Adrenal gland (tissue), 9 donors: ENCODE measurements at regions not wholly inside any gene's neighbourhood (a gene's known extent, or its start where the extent isn't known, plus 50 kb on each side); places are given as distances from the start of the nearest gene placed in this dataset.
"Not testable (repeated sequence)": the region's sequence is repeated elsewhere in the genome, so short reads cannot be mapped to it uniquely, and the experiment has no call there.

Experiments used
- DNase-seq, 7 donors: peaks; one replicate each; pipeline ENCODE4 v3.0.0-alpha.2; 2019 to 2020
- H3K27ac ChIP-seq, 5 donors: fragments of 200-600 bp; sonication (generic) in 4 of 5; 1 replicate in 3 of 5; 2 replicates in 2 of 5; pipeline versions ENCODE4 v1.5.1 to v1.8.0; 2016 to 2020; ENCODE audit warnings: mild to moderate bottlenecking in 1 of 5
- H3K27me3 ChIP-seq: fragments of 200-600 bp; 2 replicates; pipeline ENCODE4 v1.8.0; 2021
- H3K36me3 ChIP-seq, 2 donors: fragments of 200-600 bp; replicated peaks in 1 of 2; 1 replicate in 1 of 2; 2 replicates in 1 of 2; pipeline versions ENCODE4 v1.5.1 to v1.8.0; 2018 to 2022
- H3K4me1 ChIP-seq, 2 donors: fragments of 200-600 bp; replicated peaks in 1 of 2; 1 replicate in 1 of 2; 2 replicates in 1 of 2; pipeline versions ENCODE4 v1.5.1 to v1.8.0; 2018 to 2021
- H3K4me3 ChIP-seq, 4 donors: fragments of 200-600 bp; sonication (generic) in 3 of 4; one replicate each; pipeline ENCODE4 v1.5.1; 2016 to 2018
- H3K9me3 ChIP-seq, 3 donors: fragments of 200-600 bp; sonication (generic) in 1 of 3; replicated peaks in 1 of 3; 1 replicate in 2 of 3; 2 replicates in 1 of 3; pipeline versions ENCODE4 v1.5.1 to v1.8.0; 2016 to 2021
- CTCF ChIP-seq, 6 experiments: fragments of 450-650 bp in 4 of 6; fragments of 200-600 bp in 2 of 6; sonication (generic) in 1 of 6; IDR thresholded peaks; 1 replicate in 5 of 6; 2 replicates in 1 of 6; pipeline versions ENCODE4 v1.5.1 to v1.8.0; 2016 to 2021; ENCODE audit warnings: antibody characterized with exemption in 6 of 6, mild to moderate bottlenecking in 2 of 6, moderate library complexity in 1 of 6
- POLR2A ChIP-seq, 2 donors: fragments of 450-650 bp; IDR thresholded peaks; one replicate each; pipeline ENCODE4 v1.6.1; 2017; ENCODE audit warnings: antibody characterized with exemption in 2 of 2, mild to moderate bottlenecking in 2 of 2, moderate library complexity in 1 of 2
- WGBS, 4 donors: extraction: QIAGEN DNeasy Blood & Tissue Kit in 2 of 4; methylation state at CpG; one replicate each; pipeline versions ENCODE4 v1.1.5 to v1.1.7; 2013 to 2017; 5-methylcytosine and 5-hydroxymethylcytosine counted together
- intact Hi-C, 2 donors: fragments of 100-400 bp; cut with DNase I; formaldehyde crosslinking; loops; one replicate each; pipeline versions ENCODE4 v1.14.1 to v1.15.0; 2022 to 2023
- donor health status: healthy with polysubstance abuse.
- donor health status: Bipolar disorder and iron deficiency.
- donor health status: DM: yes; HTN: yes; CAD: no.
- donor health status: DM: no; HTN: no; CAD: no.
- donor health status: DM: no; HTN: no; CAD: no.

DNA sequence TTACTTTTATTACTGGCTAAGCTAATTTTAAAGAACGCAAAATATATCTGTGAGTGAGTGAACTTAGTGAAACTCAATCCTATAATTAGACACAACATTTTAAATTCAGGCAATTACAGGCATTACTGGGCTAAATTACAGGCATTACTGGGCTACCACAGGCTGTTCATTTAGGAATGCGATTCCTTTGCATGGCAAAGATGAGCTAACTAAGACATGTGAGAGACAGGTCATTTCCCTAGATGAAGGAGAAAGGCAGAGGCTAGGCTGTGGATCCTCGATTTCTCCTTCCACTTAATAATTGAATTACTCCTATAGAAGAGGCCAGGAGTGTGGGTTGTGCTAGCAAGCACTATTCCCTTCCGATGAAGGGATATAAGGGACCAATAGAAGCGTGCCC, 429.4 kb upstream of the LMO3 start:
- Histone ChIP-seq H3K4me3 (no peak overlapping the region), H3K27me3 (no peaks in the 10 kb centered on the region), H3K36me3 (no peaks in the 10 kb centered on the region), H3K4me1 (no peaks in the 10 kb centered on the region), H3K27ac (no peak overlapping the region), H3K9me3 (no peaks in the 10 kb centered on the region)
- 73 to 87% (median 79%) methylated on average over 5 of the region's 5 CpGs for WGBS, 4 donors
- intact Hi-C loops = no loop called here
- TF ChIP-seq CTCF (IDR thresholded peaks at IDR 0.05) (no peak), POLR2A (IDR thresholded peaks at IDR 0.05) (no peak)
- no peak for DNase-seq

- 13 to 52% (median 24%) methylated on average over 1 of the region's 1 CpG for WGBS, 4 donors
Observed at GRCh38 chr12:17030338-17030737, 424.4 kb upstream of the LMO3 start.

GRCh38 chr12:17028348-17028747, 422.4 kb upstream of the LMO3 start:
- Histone ChIP-seq H3K4me3 (no peak overlapping the region), H3K4me1 (no peaks in the 10 kb centered on the region), H3K36me3 (no peaks in the 10 kb centered on the region), H3K27ac (no peak overlapping the region), H3K9me3 (no peaks in the 10 kb centered on the region), H3K27me3 (no peaks in the 10 kb centered on the region)
- TF ChIP-seq CTCF (IDR thresholded peaks at IDR 0.05) (no peak), POLR2A (IDR thresholded peaks at IDR 0.05) (no peak)
- intact Hi-C loops = no loop called here
- no peak for DNase-seq
- 46 to 91% (median 52%) methylated on average over 2 to 4 of the region's 4 CpGs for WGBS, 4 donors

More at GRCh38 chr12:17030338-17030737, 424.4 kb upstream of the LMO3 start:
- H3K4me3 ChIP-seq = no peak overlapping the region
- no peak for TF ChIP-seq CTCF (IDR thresholded peaks at IDR 0.05)
- no peak for TF ChIP-seq POLR2A (IDR thresholded peaks at IDR 0.05)
- H3K9me3 ChIP-seq = no peaks in the 10 kb centered on the region
- intact Hi-C loops = no loop called here
- H3K36me3 ChIP-seq = no peaks in the 10 kb centered on the region
- H3K27me3 ChIP-seq = no peaks in the 10 kb centered on the region
- no peaks in the 10 kb centered on the region for H3K4me1 ChIP-seq
- DNase-seq = no peak
- no peak overlapping the region for H3K27ac ChIP-seq

DNA sequence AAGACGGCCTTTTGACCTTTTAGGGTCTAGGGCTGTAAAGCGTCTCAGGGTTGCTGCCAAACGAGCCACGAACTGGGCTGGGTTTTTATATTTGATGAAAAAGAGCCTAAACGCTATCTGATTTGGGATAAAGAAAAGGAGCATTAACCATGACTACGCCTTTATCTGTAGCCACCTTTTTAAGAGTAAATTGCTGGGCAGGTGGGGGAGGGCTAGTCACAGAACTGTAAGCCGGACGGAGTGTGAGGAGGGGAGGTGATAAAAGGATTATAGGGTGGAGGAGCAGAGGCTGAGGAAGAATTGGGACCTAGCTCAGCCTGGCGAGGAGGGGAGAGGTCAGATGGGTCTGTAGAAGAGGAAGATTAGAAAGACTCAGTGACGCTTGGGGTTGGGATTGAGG, 419.5 kb upstream of the LMO3 start:
- H3K4me1 ChIP-seq, intact Hi-C loops, H3K36me3 ChIP-seq, H3K27me3 ChIP-seq, DNase-seq, H3K27ac ChIP-seq, H3K9me3 ChIP-seq, H3K4me3 ChIP-seq: not testable (repeated sequence)
- 69 to 80% (median 78%) methylated on average over 10 of the region's 10 CpGs for WGBS, 4 donors

GRCh38 chr12:17020765-17021164, 414.8 kb upstream of the LMO3 start:
- no peak for DNase-seq
- H3K4me1 ChIP-seq = no peaks in the 10 kb centered on the region
- TF ChIP-seq POLR2A (IDR thresholded peaks at IDR 0.05) = no peak
- TF ChIP-seq CTCF (IDR thresholded peaks at IDR 0.05) = no peak
- no peak overlapping the region for H3K4me3 ChIP-seq
- no peaks in the 10 kb centered on the region for H3K36me3 ChIP-seq
- intact Hi-C loops = no loop called here
- H3K9me3 ChIP-seq = no peaks in the 10 kb centered on the region
- no peak overlapping the region for H3K27ac ChIP-seq
- H3K27me3 ChIP-seq = no peaks in the 10 kb centered on the region
